ENCODE measurements at regions not wholly inside any gene's neighbourhood (a gene's known extent, or its start where the extent isn't known, plus 50 kb on each side); places are given as distances from the start of the nearest gene placed in this dataset.

DNA sequence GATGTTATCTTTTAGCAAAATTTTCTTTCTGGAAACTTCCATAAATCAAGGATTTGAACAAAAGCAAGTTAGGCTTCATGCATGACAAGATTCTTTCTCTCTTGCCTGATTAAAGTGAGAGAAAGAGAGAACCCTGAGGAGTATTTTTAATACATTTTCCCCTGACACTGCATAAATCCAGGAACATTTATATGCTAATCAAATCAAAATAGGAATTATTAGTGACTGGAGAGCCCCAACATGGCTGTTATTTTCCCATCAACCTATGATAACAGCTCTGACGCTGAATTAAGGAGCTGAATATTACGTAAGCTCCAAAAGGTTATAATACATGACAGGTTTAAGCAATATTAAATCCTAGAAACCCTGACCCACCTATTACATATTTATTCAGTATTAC, 930.2 kb upstream of the PIK3C3 start:
- Histone ChIP-seq H3K9me3 (ENCODE audit: insufficient read depth in 2 of 2, low read depth in 1 of 2, low read length in 1 of 2) (no peaks in the 10 kb centered on the region), H4K5ac (ENCODE audit: insufficient read length, low read depth, low read length) (no peak overlapping the region), H2AK5ac (ENCODE audit: low read depth, low read length) (no peak overlapping the region), H3K27ac (ENCODE audit: low read depth, low read length) (no peak overlapping the region), H3K4me3 (ENCODE audit: extremely low read depth in 1 of 4, insufficient read depth in 2 of 4, low read depth in 3 of 4, low read length in 4 of 4) (no peak overlapping the region), H3K18ac (ENCODE audit: extremely low read depth, low read length) (no peak overlapping the region), H3K14ac (ENCODE audit: insufficient read length) (no peak overlapping the region), H2AFZ (ENCODE audit: low read length) (no peak overlapping the region), H3K4me1 (replicated peaks in 1 of 4; ENCODE audit: control insufficient read depth in 3 of 4, insufficient read depth in 4 of 4, low read length in 3 of 4) (peaks cover 0 to 7% (median 2%) of the 10 kb centered on the region in 4 experiments; a peak in 3 of 7 replicates), H2BK20ac (ENCODE audit: low read length) (no peak overlapping the region), H3K4me2 (ENCODE audit: insufficient read depth in 1 of 2, low read depth in 2 of 2, low read length in 2 of 2) (no peak overlapping the region), H3K79me1 (ENCODE audit: low read depth, low read length) (no peaks in the 10 kb centered on the region), H2BK12ac (ENCODE audit: low read depth, low read length) (no peak overlapping the region), H4K91ac (replicated peaks; ENCODE audit: insufficient read length, low read length) (no peak overlapping the region), H2BK5ac (ENCODE audit: low read depth, low read length) (no peak overlapping the region), H3K23ac (ENCODE audit: insufficient read length) (no peak overlapping the region), H4K8ac (ENCODE audit: extremely low read depth, insufficient read depth, low read length) (no peak overlapping the region), H2BK120ac (replicated peaks; ENCODE audit: low read depth, low read length) (no peak overlapping the region), H3K36me3 (ENCODE audit: control insufficient read depth in 2 of 4, insufficient read depth in 4 of 4, low read length in 3 of 4) (no peaks in the 10 kb centered on the region), H3K79me2 (ENCODE audit: control insufficient read depth in 1 of 2, insufficient read depth in 2 of 2, low read length in 2 of 2) (no peaks in the 10 kb centered on the region), H3K23me2 (ENCODE audit: low read depth, low read length) (no peaks in the 10 kb centered on the region), H3K4ac (replicated peaks; ENCODE audit: insufficient read length, low read depth, low read length) (no peak overlapping the region), H4K20me1 (replicated peaks in 1 of 2; ENCODE audit: control insufficient read depth in 1 of 2, insufficient read depth in 2 of 2, low read length in 2 of 2) (no peaks in the 10 kb centered on the region), H3K56ac (replicated peaks; ENCODE audit: insufficient read length, low read depth, low read length) (no peak overlapping the region), H3K27me3 (replicated peaks in 1 of 4; ENCODE audit: control insufficient read depth in 3 of 4, extremely low read depth in 1 of 4, insufficient read depth in 3 of 4, low read length in 3 of 4) (no peaks in the 10 kb centered on the region), H2BK15ac (ENCODE audit: low read length) (no peak overlapping the region), H3K9ac (replicated peaks in 1 of 4; ENCODE audit: extremely low read depth in 1 of 4, low read depth in 3 of 4, low read length in 3 of 4) (no peak overlapping the region)
- DNase-seq (ENCODE audit: low read depth in 1 of 2, low spot score in 2 of 2) (no peak), FAIRE-seq (no peak)
- ChIA-PET POLR2A (ENCODE audit: partially characterized antibody) (no interaction called here), CTCF (ENCODE audit: partially characterized antibody) (no interaction called here)
- 96% methylated on average over 2 of the region's 2 CpGs; no CpG with 5 or more reads in 1 of the 2 experiments for WGBS, 2 experiments (ENCODE audit: extremely low coverage in 1 of 2, insufficient coverage in 1 of 2, insufficient read length in 1 of 2, insufficient replicate concordance in 2 of 2, low coverage in 1 of 2, low lambda C conversion rate in 2 of 2, missing lambda C conversion rate in 1 of 2)
- TF ChIP-seq TAF1 (IDR thresholded peaks at IDR 0.05; ENCODE audit: low read depth, low read length), result no peak
- no peak for TF ChIP-seq KDM1A (IDR thresholded peaks at IDR 0.05; ENCODE audit: borderline replicate concordance, low read length)
- no peak for TF ChIP-seq SIX5 (IDR thresholded peaks at IDR 0.05; ENCODE audit: low read depth, low read length)
- no peak for TF ChIP-seq BACH1 (IDR thresholded peaks at IDR 0.05; ENCODE audit: low read length)
- TF ChIP-seq YY1 (IDR thresholded peaks at IDR 0.05; ENCODE audit: low read depth, low read length), result no peak
- no peak for TF ChIP-seq CREB1 (IDR thresholded peaks at IDR 0.05)
- TF ChIP-seq KDM4A (IDR thresholded peaks at IDR 0.05; ENCODE audit: low read depth, low read length, severe bottlenecking), result no peak
- TF ChIP-seq CHD2 (IDR thresholded peaks at IDR 0.05; ENCODE audit: low read length), result no peak
- TF ChIP-seq SP1 (IDR thresholded peaks at IDR 0.05; ENCODE audit: low read depth, low read length), result no peak
- TF ChIP-seq JUN (IDR thresholded peaks at IDR 0.05; ENCODE audit: low read depth, low read length), result no peak
- no peak for TF ChIP-seq E2F6 (IDR thresholded peaks at IDR 0.05)
- TF ChIP-seq EGR1 (IDR thresholded peaks at IDR 0.05; ENCODE audit: borderline replicate concordance, low read depth, low read length), result no peak
- TF ChIP-seq RAD21 (IDR thresholded peaks at IDR 0.05 in 1 of 2, conservative IDR thresholded peaks at IDR 0.05 in 1 of 2; ENCODE audit: low read depth in 2 of 2, low read length in 2 of 2), result no peak
- TF ChIP-seq BRCA1 (IDR thresholded peaks at IDR 0.05; ENCODE audit: low read depth, low read length), result no peak

Data from H1 (cell line).